IgD-negative memory B cell (primary cell): ENCODE measurements at regions not wholly inside any gene's neighbourhood (a gene's known extent, or its start where the extent isn't known, plus 50 kb on each side); places are given as distances from the start of the nearest gene placed in this dataset.

Experiments used
- H3K27ac Mint-ChIP-seq, 3 donors: one replicate each; pipeline ENCODE4 v1.8.0; 2020 to 2022; ENCODE audit warnings: mild to moderate bottlenecking in 3 of 3, mixed read lengths in 3 of 3, moderate library complexity in 1 of 3
- H3K27me3 Mint-ChIP-seq: one replicate; pipeline ENCODE4 v1.8.0; 2021; ENCODE audit warnings: mixed read lengths
- H3K36me3 Mint-ChIP-seq: one replicate; pipeline ENCODE4 v1.8.0; 2020; ENCODE audit warnings: mild to moderate bottlenecking, mixed read lengths
- H3K4me1 Mint-ChIP-seq, 3 donors: one replicate each; pipeline ENCODE4 v1.8.0; 2020 to 2022; ENCODE audit warnings: mixed read lengths in 3 of 3, mild to moderate bottlenecking in 1 of 3
- H3K4me3 Mint-ChIP-seq, 4 donors: one replicate each; pipeline ENCODE4 v1.8.0; 2020 to 2022; ENCODE audit warnings: mild to moderate bottlenecking in 4 of 4, mixed read lengths in 4 of 4, moderate library complexity in 3 of 4
- H3K9me3 Mint-ChIP-seq, 3 donors: one replicate each; pipeline ENCODE4 v1.8.0; 2020 to 2021; ENCODE audit warnings: mixed read lengths in 3 of 3, mild to moderate bottlenecking in 1 of 3

GRCh38 chr2:62370321-62371250, 135.4 kb downstream of the TMEM17 start:
- H3K27me3 Mint-ChIP-seq, result no peaks in the 10 kb centered on the region
- H3K36me3 Mint-ChIP-seq, result no peaks in the 10 kb centered on the region
- peaks cover 4 to 9% (median 6%) of the 10 kb centered on the region in 3 donors for H3K9me3 Mint-ChIP-seq
- H3K4me1 Mint-ChIP-seq, result no peaks in the 10 kb centered on the region
- H3K27ac Mint-ChIP-seq, result no peak overlapping the region
- no peak overlapping the region for H3K4me3 Mint-ChIP-seq

- H3K4me3 Mint-ChIP-seq, result no peak overlapping the region
- no peaks in the 10 kb centered on the region for H3K4me1 Mint-ChIP-seq
- no peak overlapping the region for H3K27ac Mint-ChIP-seq
- H3K36me3 Mint-ChIP-seq, result no peaks in the 10 kb centered on the region
- H3K9me3 Mint-ChIP-seq, result peaks cover 4 to 9% (median 4%) of the 10 kb centered on the region in 3 donors
- no peaks in the 10 kb centered on the region for H3K27me3 Mint-ChIP-seq
Measured at GRCh38 chr2:62369541-62370202, 136.3 kb downstream of the TMEM17 start.

GRCh38 chr2:62364791-62365528, 141.0 kb downstream of the TMEM17 start:
- peak overlapping the region in 1 of 4 donors; percentile 17 for H3K4me3 Mint-ChIP-seq
- H3K27ac Mint-ChIP-seq, result no peak overlapping the region
- H3K4me1 Mint-ChIP-seq, result peaks cover 6 to 11% (median 7%) of the 10 kb centered on the region in 3 donors
- no peaks in the 10 kb centered on the region for H3K36me3 Mint-ChIP-seq
- no peaks in the 10 kb centered on the region for H3K9me3 Mint-ChIP-seq
- peaks cover 5% of the 10 kb centered on the region for H3K27me3 Mint-ChIP-seq

- Mint-ChIP-seq H3K4me1 (peaks cover 7 to 11% (median 9%) of the 10 kb centered on the region in 3 donors), H3K9me3 (no peaks in the 10 kb centered on the region), H3K27me3 (peaks cover 5% of the 10 kb centered on the region), H3K36me3 (no peaks in the 10 kb centered on the region), H3K4me3 (peak overlapping the region in 2 of 4 donors; percentile 54 to 87), H3K27ac (no peak overlapping the region)
Measured at GRCh38 chr2:62363166-62363565, 142.8 kb downstream of the TMEM17 start.

GRCh38 chr2:62362561-62362960, 143.4 kb downstream of the TMEM17 start:
- H3K27ac Mint-ChIP-seq, result no peak overlapping the region
- H3K27me3 Mint-ChIP-seq, result peaks cover 5% of the 10 kb centered on the region

GRCh38 chr2:62361964-62362363, 144.0 kb downstream of the TMEM17 start:
- no peak overlapping the region for H3K4me3 Mint-ChIP-seq
- H3K36me3 Mint-ChIP-seq, result no peaks in the 10 kb centered on the region
- no peaks in the 10 kb centered on the region for H3K9me3 Mint-ChIP-seq
- H3K27me3 Mint-ChIP-seq, result peaks cover 5% of the 10 kb centered on the region
- peaks cover 7 to 11% (median 9%) of the 10 kb centered on the region in 3 donors for H3K4me1 Mint-ChIP-seq
- H3K27ac Mint-ChIP-seq, result no peak overlapping the region

More at GRCh38 chr2:62362561-62362960, 143.4 kb downstream of the TMEM17 start:
- H3K9me3 Mint-ChIP-seq, result no peaks in the 10 kb centered on the region
- no peaks in the 10 kb centered on the region for H3K36me3 Mint-ChIP-seq
- H3K4me1 Mint-ChIP-seq, result peaks cover 7 to 11% (median 9%) of the 10 kb centered on the region in 3 donors
- H3K4me3 Mint-ChIP-seq, result peak overlapping the region in 1 of 4 donors; percentile 49

- Mint-ChIP-seq H3K27me3 (no peaks in the 10 kb centered on the region), H3K9me3 (peaks cover 0 to 11% (median 10%) of the 10 kb centered on the region in 3 donors), H3K27ac (no peak overlapping the region), H3K36me3 (peaks cover 5% of the 10 kb centered on the region), H3K4me3 (no peak overlapping the region), H3K4me1 (peaks cover 0 to 4% (median 0%) of the 10 kb centered on the region in 3 donors)
Measured at GRCh38 chr2:62354771-62355561, 151.0 kb downstream of the TMEM17 start.

GRCh38 chr2:62352031-62352430, 154.0 kb downstream of the TMEM17 start:
- Mint-ChIP-seq H3K27ac (no peak overlapping the region), H3K27me3 (no peaks in the 10 kb centered on the region), H3K4me1 (no peaks in the 10 kb centered on the region), H3K9me3 (peaks cover 0 to 11% (median 11%) of the 10 kb centered on the region in 3 donors), H3K4me3 (no peak overlapping the region), H3K36me3 (peaks cover 5% of the 10 kb centered on the region)

- H3K4me3 Mint-ChIP-seq, result no peak overlapping the region
- H3K4me1 Mint-ChIP-seq, result peaks cover 0 to under 1% (median 0%) of the 10 kb centered on the region in 3 donors
- H3K9me3 Mint-ChIP-seq, result peaks cover 0 to 11% (median 11%) of the 10 kb centered on the region in 3 donors
- H3K27ac Mint-ChIP-seq, result no peak overlapping the region
- peaks cover 5% of the 10 kb centered on the region for H3K36me3 Mint-ChIP-seq
- no peaks in the 10 kb centered on the region for H3K27me3 Mint-ChIP-seq
Measured at GRCh38 chr2:62349788-62350187, 153.9 kb downstream of the B3GNT2 start.

- H3K4me1 Mint-ChIP-seq, result peaks cover 6 to 7% (median 6%) of the 10 kb centered on the region in 3 donors
- H3K36me3 Mint-ChIP-seq, result peaks cover 5% of the 10 kb centered on the region
- no peak overlapping the region for H3K27ac Mint-ChIP-seq
- H3K9me3 Mint-ChIP-seq, result peaks cover 0 to 11% (median 11%) of the 10 kb centered on the region in 3 donors
- no peaks in the 10 kb centered on the region for H3K27me3 Mint-ChIP-seq
- no peak overlapping the region for H3K4me3 Mint-ChIP-seq
Measured at GRCh38 chr2:62348700-62349099, 152.8 kb downstream of the B3GNT2 start.

GRCh38 chr2:62347563-62348270, 151.8 kb downstream of the B3GNT2 start:
- H3K4me3 Mint-ChIP-seq, result no peak overlapping the region
- H3K27me3 Mint-ChIP-seq, result no peaks in the 10 kb centered on the region
- no peak overlapping the region for H3K27ac Mint-ChIP-seq
- H3K36me3 Mint-ChIP-seq, result peaks cover 5% of the 10 kb centered on the region
- peaks cover 9 to 12% (median 11%) of the 10 kb centered on the region in 3 donors for H3K4me1 Mint-ChIP-seq
- H3K9me3 Mint-ChIP-seq, result peaks cover 0 to 7% (median 7%) of the 10 kb centered on the region in 3 donors

- Mint-ChIP-seq H3K4me1 (peaks cover 9 to 12% (median 11%) of the 10 kb centered on the region in 3 donors), H3K9me3 (peaks cover 0 to 1% (median 0%) of the 10 kb centered on the region in 3 donors), H3K27me3 (no peaks in the 10 kb centered on the region), H3K4me3 (peak overlapping the region in 2 of 4 donors; percentile 1 to 65), H3K27ac (peak overlapping the region; percentile 34 to 75 (median 67)), H3K36me3 (no peaks in the 10 kb centered on the region)
Measured at GRCh38 chr2:62344472-62344871, 148.6 kb downstream of the B3GNT2 start.

- Mint-ChIP-seq H3K27me3 (no peaks in the 10 kb centered on the region), H3K4me1 (peaks cover 9 to 12% (median 11%) of the 10 kb centered on the region in 3 donors), H3K4me3 (no peak overlapping the region), H3K27ac (no peak overlapping the region), H3K36me3 (no peaks in the 10 kb centered on the region), H3K9me3 (peaks cover 0 to 1% (median 0%) of the 10 kb centered on the region in 3 donors)
Measured at GRCh38 chr2:62343636-62344337, 147.9 kb downstream of the B3GNT2 start.
